Kidney (tissue), 13 donors: ENCODE measurements at regions not wholly inside any gene's neighbourhood (a gene's known extent, or its start where the extent isn't known, plus 50 kb on each side); places are given as distances from the start of the nearest gene placed in this dataset.

Source experiments
- DNase-seq, 5 donors: peaks; one replicate each; pipeline ENCODE4 v3.0.0-alpha.2; 2013 to 2020
- FAIRE-seq: peaks from 2 replicates; lab custom pipeline; 2012; peaks lifted over from hg19 to GRCh38; lab: Jason Lieb, UNC
- H3K27ac ChIP-seq, 2 donors: one replicate each; pipeline ENCODE4 v1.7.0; 2013; ENCODE audit warnings: low read depth in 2 of 2, low read length in 2 of 2, inconsistent platforms in 1 of 2
- H3K27me3 ChIP-seq: one replicate; pipeline ENCODE4 v1.7.1; 2013; ENCODE audit warnings: low read length, inconsistent platforms; ENCODE audit not compliant: control insufficient read depth, insufficient read depth
- H3K36me3 ChIP-seq, 3 donors: one replicate each; pipeline versions ENCODE4 v1.7.0 to v1.7.1; 2013; ENCODE audit warnings: low read length in 3 of 3, control low read depth in 1 of 3, inconsistent platforms in 1 of 3; ENCODE audit not compliant: insufficient read depth in 3 of 3, control insufficient read depth in 2 of 3
- H3K4me1 ChIP-seq, 3 donors: one replicate each; pipeline versions ENCODE4 v1.7.0 to v1.7.1; 2013; ENCODE audit warnings: low read length in 3 of 3, inconsistent platforms in 1 of 3, low read depth in 1 of 3; ENCODE audit not compliant: control insufficient read depth in 2 of 3, insufficient read depth in 2 of 3
- H3K4me3 ChIP-seq, 3 donors: one replicate each; pipeline versions ENCODE4 v1.7.0 to v1.8.1; 2013; ENCODE audit warnings: low read length in 3 of 3, control low read depth in 1 of 3, inconsistent platforms in 1 of 3
- H3K9ac ChIP-seq, 3 donors: one replicate each; pipeline versions ENCODE4 v1.7.0 to v1.7.1; 2013; ENCODE audit warnings: low read length in 3 of 3, control low read depth in 1 of 3, inconsistent platforms in 1 of 3
- H3K9me3 ChIP-seq, 3 donors: one replicate each; pipeline versions ENCODE4 v1.7.0 to v1.7.1; 2013; ENCODE audit warnings: low read length in 3 of 3, control low read depth in 1 of 3, inconsistent platforms in 1 of 3; ENCODE audit not compliant: control insufficient read depth in 2 of 3, insufficient read depth in 1 of 3
- intact Hi-C: fragments of 100-400 bp; cut with DNase I; formaldehyde crosslinking; loops from one replicate; pipeline ENCODE4 v1.11.1; 2022
- TF ChIP-seq, protein P1 (sequence below): IDR thresholded peaks from 3 replicates; pipeline ENCODE4 v1.5.1; 2012; ENCODE audit warnings: mild to moderate bottlenecking, moderate library complexity, borderline replicate concordance; ENCODE audit not compliant: insufficient read depth; ENCODE audit errors: extremely low read depth
- donor health status: control.
- donor health status: control.
- donor health status: control.
- donor health status: control.
- donor health status: control.
- donor health status: DM: yes; HTN: yes; CAD: no.
- donor health status: Normal renal cell carcinoma (clear cell type).

DNA sequence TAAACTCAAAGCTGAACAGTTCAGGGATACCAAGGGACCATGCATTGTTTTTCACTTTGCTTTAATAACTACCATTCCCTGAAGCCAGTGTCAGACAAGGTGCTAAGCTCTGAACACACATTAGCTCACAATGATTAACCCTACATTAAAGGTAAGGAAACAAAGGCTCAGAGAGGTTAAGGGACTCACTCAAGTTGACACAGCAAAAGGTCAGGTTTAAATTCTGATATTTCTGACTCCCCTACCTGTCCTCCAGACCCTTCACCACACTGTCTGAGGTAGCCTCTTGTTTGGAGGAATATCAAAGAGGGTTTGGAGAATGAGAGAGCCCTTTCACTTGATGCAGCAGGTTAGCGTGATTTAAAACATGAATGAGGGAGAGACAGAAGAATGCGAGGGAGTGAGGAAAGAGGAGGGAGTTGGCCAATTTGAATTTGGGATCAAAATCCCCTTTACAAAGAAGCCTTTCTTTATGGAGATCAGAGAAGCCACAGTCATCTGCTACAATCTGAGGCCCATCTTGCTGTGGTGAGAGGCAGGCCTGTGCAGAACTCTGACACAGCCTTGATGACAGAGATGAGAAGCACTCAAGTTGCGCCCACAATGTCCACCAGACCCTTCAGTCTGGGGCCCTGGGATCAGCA is 103.5 kb downstream of the FHDC1 start:
- FAIRE-seq (no peak), DNase-seq (no peak)
- no peaks in the 10 kb centered on the region for H3K4me1 ChIP-seq
- intact Hi-C loops: no loop called here
- no peak overlapping the region for H3K9ac ChIP-seq
- no peaks in the 10 kb centered on the region for H3K36me3 ChIP-seq
- TF ChIP-seq, protein P1, sequence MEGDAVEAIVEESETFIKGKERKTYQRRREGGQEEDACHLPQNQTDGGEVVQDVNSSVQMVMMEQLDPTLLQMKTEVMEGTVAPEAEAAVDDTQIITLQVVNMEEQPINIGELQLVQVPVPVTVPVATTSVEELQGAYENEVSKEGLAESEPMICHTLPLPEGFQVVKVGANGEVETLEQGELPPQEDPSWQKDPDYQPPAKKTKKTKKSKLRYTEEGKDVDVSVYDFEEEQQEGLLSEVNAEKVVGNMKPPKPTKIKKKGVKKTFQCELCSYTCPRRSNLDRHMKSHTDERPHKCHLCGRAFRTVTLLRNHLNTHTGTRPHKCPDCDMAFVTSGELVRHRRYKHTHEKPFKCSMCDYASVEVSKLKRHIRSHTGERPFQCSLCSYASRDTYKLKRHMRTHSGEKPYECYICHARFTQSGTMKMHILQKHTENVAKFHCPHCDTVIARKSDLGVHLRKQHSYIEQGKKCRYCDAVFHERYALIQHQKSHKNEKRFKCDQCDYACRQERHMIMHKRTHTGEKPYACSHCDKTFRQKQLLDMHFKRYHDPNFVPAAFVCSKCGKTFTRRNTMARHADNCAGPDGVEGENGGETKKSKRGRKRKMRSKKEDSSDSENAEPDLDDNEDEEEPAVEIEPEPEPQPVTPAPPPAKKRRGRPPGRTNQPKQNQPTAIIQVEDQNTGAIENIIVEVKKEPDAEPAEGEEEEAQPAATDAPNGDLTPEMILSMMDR: no peak
- no peak overlapping the region for H3K4me3 ChIP-seq
- H3K9me3 ChIP-seq: no peaks in the 10 kb centered on the region
- H3K27me3 ChIP-seq: no peaks in the 10 kb centered on the region
- no peak overlapping the region for H3K27ac ChIP-seq

DNA sequence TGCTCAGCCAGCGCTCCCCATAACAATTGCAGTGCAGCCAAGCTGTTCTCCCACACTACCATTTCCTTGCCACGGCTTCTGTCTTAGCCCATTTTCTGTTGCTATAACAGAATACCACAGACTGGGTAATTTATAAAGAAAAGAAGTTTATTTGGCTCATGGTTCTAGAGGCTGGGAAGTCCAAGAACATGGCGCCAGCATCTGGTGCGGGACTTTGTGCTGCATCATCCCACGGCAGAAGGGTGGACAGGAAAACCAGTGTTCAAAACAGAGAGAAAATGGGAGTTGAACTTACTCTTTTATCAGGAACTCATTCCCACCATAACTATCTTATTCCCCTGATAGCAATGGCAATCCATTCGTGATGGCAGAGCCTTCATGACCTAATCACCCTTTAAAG is 104.6 kb downstream of the FHDC1 start:
- Histone ChIP-seq H3K4me3 (no peak overlapping the region), H3K9ac (no peak overlapping the region), H3K4me1 (no peaks in the 10 kb centered on the region), H3K27ac (no peak overlapping the region), H3K36me3 (no peaks in the 10 kb centered on the region), H3K9me3 (no peaks in the 10 kb centered on the region), H3K27me3 (no peaks in the 10 kb centered on the region)
- intact Hi-C loops: no loop called here
- DNase-seq: no peak
- no peak for FAIRE-seq
- TF ChIP-seq, protein P1: no peak

DNA sequence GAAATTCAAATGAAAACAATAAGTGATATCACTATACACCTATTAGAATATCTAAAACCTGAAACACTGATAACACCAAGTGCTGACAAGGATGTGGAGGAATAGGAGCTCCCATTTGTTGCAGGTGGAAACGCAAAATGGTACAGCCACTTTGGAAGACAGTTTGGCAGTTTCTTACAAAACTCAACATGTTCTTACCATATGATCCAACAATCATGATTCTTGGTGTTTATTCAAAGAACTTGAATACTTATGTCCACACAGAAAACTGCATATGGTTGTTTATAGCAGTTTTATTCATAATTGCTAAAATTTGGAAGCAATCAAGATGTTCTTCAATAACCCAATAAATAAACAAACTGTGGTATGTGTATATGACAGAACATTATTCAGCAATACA is 107.9 kb downstream of the FHDC1 start:
- no peaks in the 10 kb centered on the region for H3K4me1 ChIP-seq
- no peak overlapping the region for H3K9ac ChIP-seq
- no peak overlapping the region for H3K27ac ChIP-seq
- no peaks in the 10 kb centered on the region for H3K27me3 ChIP-seq
- intact Hi-C loops: no loop called here
- DNase-seq (no peak), FAIRE-seq (no peak)
- no peaks in the 10 kb centered on the region for H3K9me3 ChIP-seq
- TF ChIP-seq, protein P1: no peak
- H3K4me3 ChIP-seq: no peak overlapping the region
- H3K36me3 ChIP-seq: no peaks in the 10 kb centered on the region
